VCaP (cell line): ENCODE measurements at regions not wholly inside any gene's neighbourhood (a gene's known extent, or its start where the extent isn't known, plus 50 kb on each side); places are given as distances from the start of the nearest gene placed in this dataset.

Source experiments
- H3K27ac ChIP-seq: fragments of 450-650 bp; 2 replicates; pipeline ENCODE4 v1.5.1; 2017
- TF ChIP-seq, protein P1 (sequence below): fragments of 450-650 bp; conservative IDR thresholded peaks from 2 replicates; pipeline ENCODE4 v1.5.1; 2017; ENCODE audit warnings: mild to moderate bottlenecking, moderate library complexity

DNA sequence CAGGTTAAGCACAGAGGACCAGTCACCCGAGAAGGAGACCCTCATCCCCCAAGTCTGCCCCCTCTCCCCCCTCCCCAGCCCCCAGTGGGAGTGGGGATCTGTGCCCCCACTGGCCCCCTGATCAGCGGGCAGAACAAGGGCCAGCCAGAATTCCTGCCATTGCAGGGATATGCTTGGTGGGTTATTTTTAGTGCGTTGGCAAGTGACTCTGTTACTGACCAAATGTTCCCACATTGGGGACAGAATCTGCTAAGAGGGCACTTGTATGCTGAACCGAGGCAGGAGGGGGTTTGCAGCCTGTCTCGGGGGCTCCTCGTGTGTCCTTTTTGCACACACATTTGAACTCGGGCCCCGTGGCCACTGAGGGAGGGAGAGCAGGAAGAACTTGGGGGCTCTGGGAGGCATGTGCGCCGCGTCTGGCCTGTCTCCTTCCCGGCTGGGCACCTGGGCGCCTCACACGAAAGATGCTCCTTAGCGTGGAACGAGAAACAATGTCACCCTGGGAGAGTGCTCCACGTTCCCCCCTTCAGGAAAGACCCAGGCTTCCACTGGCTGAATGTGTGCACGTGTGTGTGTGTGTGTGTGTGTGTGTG, 66.4 kb upstream of the CASZ1 start:
- no peak overlapping the region for H3K27ac ChIP-seq
- TF ChIP-seq, protein P1, sequence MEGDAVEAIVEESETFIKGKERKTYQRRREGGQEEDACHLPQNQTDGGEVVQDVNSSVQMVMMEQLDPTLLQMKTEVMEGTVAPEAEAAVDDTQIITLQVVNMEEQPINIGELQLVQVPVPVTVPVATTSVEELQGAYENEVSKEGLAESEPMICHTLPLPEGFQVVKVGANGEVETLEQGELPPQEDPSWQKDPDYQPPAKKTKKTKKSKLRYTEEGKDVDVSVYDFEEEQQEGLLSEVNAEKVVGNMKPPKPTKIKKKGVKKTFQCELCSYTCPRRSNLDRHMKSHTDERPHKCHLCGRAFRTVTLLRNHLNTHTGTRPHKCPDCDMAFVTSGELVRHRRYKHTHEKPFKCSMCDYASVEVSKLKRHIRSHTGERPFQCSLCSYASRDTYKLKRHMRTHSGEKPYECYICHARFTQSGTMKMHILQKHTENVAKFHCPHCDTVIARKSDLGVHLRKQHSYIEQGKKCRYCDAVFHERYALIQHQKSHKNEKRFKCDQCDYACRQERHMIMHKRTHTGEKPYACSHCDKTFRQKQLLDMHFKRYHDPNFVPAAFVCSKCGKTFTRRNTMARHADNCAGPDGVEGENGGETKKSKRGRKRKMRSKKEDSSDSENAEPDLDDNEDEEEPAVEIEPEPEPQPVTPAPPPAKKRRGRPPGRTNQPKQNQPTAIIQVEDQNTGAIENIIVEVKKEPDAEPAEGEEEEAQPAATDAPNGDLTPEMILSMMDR, result no peak

DNA sequence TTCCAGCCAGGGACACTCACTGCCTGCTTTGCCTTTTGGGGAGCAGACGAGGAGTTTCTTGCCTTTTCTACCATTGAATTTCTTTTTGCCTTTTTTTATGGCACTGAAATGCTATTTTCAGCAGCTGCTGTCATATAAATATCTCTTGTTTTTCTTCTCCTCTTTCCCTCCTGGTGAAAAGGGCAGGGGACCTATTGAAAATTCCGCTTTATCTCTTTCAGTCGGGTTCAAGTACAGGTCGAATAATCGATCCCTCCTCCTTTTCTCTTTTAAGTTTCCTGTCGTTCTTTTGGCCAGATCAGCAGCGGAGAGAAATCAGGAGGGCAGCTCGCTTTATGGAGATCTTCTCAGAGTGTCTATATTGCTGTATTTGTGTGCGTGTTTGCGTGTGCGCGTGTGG, 67.4 kb upstream of the CASZ1 start:
- H3K27ac ChIP-seq, result no peak overlapping the region
- TF ChIP-seq, protein P1, result no peak

DNA sequence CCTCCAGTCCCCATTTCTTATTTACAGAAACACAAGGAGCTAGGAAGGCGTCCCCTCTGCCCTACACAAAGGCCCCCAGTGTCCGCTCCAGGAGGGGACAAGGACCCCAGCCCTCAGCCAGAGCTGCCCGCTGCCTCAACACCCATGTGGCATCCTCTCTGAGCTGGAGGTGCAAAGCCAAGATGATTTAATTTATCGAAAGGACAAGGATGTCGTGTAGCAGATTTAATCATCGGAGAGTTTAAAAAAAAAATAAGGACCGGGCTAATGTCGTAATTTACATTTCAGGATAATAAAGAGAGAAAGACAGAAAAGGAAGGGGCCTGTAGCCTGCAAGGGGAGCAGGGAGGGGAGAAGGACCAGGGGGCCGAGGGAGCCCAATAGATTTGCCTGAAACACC, 68.3 kb upstream of the CASZ1 start:
- H3K27ac ChIP-seq, result no peak overlapping the region
- TF ChIP-seq, protein P1, result no peak

DNA sequence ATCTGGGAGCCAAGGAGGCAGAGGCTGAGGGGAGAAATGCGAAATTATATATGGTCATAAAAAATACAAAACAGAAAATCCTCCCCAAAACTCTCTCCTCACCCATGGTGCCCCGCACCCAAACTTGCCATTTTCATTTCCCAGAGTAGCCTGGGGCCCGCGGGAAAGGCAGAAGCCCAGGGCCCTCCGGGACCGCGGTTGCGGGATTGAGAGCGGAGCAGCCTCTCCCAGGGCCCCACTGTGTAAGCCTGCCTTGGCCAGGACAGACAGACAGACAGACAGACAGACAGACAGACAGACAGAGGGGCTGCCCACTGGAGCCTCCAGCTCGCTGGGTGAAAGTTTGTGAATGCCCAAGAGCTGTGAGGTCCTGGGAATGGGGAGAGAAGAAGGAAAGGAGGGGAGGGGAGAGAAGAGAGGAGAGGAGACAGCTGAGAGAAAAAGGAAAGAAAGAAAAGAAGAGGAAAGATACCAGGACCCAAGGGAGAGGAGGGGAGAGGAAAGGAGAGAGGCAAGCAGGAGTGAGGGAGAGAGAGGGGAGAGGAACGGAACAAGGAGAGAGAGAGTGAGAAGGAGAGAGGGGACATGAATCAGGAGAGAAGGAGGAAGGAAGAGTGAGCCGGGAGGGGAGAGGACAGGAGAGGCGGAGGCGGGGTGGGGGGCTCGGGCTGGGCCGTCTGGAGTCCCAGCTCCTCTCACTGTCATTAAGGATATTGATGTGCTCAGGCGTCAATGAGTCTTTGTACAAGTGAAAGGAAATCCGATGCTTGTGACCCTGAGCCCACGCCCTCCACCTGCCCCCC, 69.3 kb upstream of the CASZ1 start:
- TF ChIP-seq, protein P1, result no peak
- H3K27ac ChIP-seq, result no peak overlapping the region; the same call in 1 of the 2 replicates

DNA sequence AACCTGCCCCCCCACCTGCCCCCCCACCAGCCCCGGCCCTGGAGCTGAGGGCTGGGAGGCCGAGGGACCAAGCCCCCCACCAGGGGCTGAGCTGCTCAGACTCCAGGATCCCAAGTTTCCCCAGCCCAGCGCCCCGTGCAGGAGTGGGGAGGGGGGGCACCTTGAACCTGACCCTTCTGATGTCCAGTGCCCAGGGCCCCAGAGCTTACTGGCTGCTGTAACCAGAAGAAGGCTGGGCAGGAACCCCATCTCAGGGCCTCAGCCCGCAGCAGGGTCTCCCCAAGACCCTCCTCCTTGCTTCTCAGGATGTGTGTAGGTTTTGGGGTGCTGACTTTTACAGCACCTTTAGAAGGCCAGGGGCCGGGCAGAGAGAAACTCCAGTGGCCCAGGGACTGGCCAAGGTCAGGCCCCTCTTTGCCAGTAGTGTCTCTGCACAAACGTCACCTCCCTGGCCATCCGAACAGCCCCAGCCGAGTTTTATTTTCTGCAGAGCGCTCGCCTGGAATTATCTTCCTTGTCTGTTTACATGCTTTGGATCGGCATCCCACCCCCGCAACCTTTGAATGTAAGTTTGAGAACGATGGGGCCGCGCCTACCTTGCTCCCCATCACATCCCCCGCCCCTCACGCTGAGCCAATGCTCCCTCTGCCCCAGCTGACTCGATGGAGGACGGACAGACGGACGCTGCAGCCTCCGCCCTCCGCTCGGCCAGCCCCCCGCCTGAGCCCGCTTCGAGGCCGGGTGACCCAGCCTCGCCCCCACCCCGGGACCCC, 70.1 kb upstream of the CASZ1 start:
- peak overlapping the region; percentile 56; the same call in 1 of the 2 replicates for H3K27ac ChIP-seq
- TF ChIP-seq, protein P1, result no peak

DNA sequence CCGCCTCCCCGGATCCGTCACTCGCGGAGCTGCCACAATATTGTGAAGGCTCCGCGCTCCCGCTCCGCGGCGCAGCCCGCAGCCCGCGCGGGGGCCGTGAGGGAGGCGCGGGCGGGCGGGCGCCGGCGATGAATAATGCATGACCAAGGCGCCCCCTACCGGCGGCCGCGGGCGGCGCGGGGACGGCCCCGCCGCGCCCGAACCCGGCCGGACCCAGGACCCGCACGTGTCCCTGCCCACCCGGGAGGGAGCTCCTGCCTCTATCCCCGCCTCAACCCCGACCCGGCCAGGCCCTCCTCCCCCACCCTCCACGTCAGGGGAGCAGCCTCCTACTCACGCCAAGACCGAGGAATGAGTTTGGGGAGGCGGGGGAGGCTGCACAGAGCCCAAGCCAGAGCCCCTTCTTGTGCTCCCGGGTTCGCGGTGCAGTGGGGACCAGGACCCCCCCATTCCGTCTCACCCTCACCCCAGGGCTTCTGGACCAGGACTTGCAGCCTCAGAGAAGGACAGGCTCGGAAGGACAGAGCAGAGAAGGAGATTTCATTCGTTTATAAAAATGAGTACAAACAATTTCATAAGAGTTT, 70.8 kb upstream of the CASZ1 start:
- TF ChIP-seq, protein P1, result peak; percentile 89
- peak overlapping the region; percentile 56; the same call in 1 of the 2 replicates for H3K27ac ChIP-seq
